ENCODE measurements at regions not wholly inside any gene's neighbourhood (a gene's known extent, or its start where the extent isn't known, plus 50 kb on each side); places are given as distances from the start of the nearest gene placed in this dataset.

DNA sequence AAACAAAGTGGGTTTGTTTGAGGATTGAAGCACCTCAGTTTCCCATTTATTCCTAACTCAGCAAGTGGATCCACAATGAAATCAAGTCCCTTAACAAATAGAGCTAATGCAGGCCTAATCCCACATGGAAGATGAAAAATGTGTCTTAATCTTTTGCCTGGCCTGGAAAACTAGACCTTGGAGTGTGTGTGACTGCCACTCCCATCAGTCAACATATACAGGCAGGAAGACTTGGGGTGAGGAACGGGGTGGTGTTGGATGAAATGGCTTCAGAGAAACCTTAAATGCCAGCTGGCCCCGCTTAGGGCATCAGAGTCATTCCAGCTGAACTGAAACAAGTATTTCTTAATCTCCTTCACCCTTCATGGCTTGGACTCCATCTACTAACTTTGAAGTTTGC is 269.5 kb downstream of the MAF start:
- DNase-seq (ENCODE audit: low spot score in 2 of 2), result no peak
- no peak for TF ChIP-seq POLR2AphosphoS5 (IDR thresholded peaks at IDR 0.05)
- no peak for TF ChIP-seq EP300 (IDR thresholded peaks at IDR 0.05)
- TF ChIP-seq POLR2A (IDR thresholded peaks at IDR 0.05), result no peak
- TF ChIP-seq, protein P1, sequence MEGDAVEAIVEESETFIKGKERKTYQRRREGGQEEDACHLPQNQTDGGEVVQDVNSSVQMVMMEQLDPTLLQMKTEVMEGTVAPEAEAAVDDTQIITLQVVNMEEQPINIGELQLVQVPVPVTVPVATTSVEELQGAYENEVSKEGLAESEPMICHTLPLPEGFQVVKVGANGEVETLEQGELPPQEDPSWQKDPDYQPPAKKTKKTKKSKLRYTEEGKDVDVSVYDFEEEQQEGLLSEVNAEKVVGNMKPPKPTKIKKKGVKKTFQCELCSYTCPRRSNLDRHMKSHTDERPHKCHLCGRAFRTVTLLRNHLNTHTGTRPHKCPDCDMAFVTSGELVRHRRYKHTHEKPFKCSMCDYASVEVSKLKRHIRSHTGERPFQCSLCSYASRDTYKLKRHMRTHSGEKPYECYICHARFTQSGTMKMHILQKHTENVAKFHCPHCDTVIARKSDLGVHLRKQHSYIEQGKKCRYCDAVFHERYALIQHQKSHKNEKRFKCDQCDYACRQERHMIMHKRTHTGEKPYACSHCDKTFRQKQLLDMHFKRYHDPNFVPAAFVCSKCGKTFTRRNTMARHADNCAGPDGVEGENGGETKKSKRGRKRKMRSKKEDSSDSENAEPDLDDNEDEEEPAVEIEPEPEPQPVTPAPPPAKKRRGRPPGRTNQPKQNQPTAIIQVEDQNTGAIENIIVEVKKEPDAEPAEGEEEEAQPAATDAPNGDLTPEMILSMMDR (IDR thresholded peaks at IDR 0.05), result no peak
- Histone ChIP-seq H3K36me3 (no peaks in the 10 kb centered on the region), H3K27ac (no peak overlapping the region), H3K4me3 (no peak overlapping the region), H3K9me3 (no peaks in the 10 kb centered on the region), H3K4me1 (peaks cover 11% of the 10 kb centered on the region), H3K27me3 (no peaks in the 10 kb centered on the region)
- WGBS, result 63% methylated on average over 2 of the region's 2 CpGs

DNA sequence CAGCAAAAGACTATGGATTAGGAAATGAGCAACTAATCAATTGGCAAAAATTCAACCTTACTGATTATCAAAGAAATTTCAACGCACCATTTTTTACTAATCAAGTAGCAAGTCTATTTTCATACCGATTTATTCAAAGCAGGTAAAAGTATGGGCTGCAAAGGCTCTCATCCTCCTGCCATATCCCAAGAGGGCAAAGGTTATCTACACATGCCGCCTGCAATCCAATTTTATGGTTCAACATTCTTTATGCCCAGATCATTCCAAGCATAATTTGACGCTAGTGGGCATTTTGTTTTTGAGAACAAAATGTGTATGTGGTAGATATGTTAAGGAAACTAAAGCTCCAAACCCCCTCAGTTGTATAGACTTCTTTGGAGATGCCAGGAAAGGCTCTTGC is 270.6 kb downstream of the MAF start:
- Histone ChIP-seq H3K27me3 (no peaks in the 10 kb centered on the region), H3K9me3 (no peaks in the 10 kb centered on the region), H3K4me3 (no peak overlapping the region), H3K36me3 (no peaks in the 10 kb centered on the region), H3K4me1 (peaks cover 11% of the 10 kb centered on the region), H3K27ac (no peak overlapping the region)
- TF ChIP-seq POLR2A (IDR thresholded peaks at IDR 0.05), result no peak
- TF ChIP-seq, protein P1 (IDR thresholded peaks at IDR 0.05), result no peak
- no peak for TF ChIP-seq POLR2AphosphoS5 (IDR thresholded peaks at IDR 0.05)
- TF ChIP-seq EP300 (IDR thresholded peaks at IDR 0.05), result no peak
- DNase-seq (ENCODE audit: low spot score in 2 of 2), result no peak
- 89% methylated on average over 4 of the region's 4 CpGs for WGBS

DNA sequence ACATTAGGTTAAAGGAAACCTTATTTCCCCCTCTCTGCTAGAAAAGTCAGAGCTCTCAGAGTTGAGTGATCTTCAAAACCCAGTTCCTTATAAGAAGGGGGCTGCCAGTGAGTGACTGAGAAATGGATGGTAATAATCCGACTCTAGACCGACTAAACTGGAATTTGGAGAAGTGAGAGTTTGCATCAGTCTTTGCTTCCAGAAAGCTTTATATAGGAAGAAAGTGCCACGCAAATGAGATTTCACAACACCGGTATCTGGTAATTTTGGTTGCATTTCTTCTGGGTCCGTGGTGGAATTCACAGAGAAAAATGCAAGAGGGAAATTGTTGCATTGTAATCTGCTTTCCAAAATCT is 271.4 kb downstream of the MAF start:
- Histone ChIP-seq H3K4me3 (no peak overlapping the region), H3K27ac (no peak overlapping the region), H3K27me3 (no peaks in the 10 kb centered on the region), H3K9me3 (no peaks in the 10 kb centered on the region), H3K4me1 (peaks cover 11% of the 10 kb centered on the region), H3K36me3 (no peaks in the 10 kb centered on the region)
- 87% methylated on average over 5 of the region's 5 CpGs for WGBS
- DNase-seq (ENCODE audit: low spot score in 2 of 2), result no peak
- TF ChIP-seq POLR2A (IDR thresholded peaks at IDR 0.05) (no peak), EP300 (IDR thresholded peaks at IDR 0.05) (no peak), POLR2AphosphoS5 (IDR thresholded peaks at IDR 0.05) (no peak)
- TF ChIP-seq, protein P1 (IDR thresholded peaks at IDR 0.05), result no peak

DNA sequence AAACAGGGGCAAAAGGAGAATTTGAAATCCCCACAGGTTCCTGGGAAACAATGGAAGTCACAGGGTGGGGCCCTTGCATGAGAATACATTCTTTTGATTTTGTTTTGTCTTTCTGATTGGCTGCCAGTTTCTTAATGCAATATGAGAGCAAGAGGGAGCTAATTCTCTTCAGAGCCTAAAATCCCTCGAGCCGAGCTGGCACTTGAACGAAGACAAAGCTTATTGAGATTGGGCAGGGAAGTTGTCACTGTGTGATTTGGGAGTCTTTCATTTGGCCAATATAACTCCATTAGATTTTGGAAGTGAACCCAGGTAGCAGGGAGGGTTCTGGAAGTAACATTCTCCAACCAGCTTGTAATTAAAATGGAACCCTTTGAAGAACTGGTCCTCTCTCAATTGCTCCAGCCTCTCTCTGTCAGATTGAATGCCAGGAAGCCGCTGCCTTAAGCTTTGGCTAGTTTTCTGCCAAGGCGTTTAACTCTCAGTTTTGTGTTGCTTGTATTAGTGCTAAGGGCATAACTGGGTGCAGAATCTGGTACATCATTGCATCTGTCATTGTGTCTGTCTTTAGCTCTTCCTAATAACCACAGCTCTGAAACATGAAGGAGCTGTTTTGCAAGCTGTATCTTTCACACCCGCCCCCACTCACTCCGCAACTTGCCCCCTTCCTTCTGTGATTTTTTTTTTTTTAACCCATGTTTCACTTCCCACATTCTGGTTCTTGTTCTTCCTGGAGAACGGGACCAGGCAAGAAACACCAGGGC is 272.0 kb downstream of the MAF start:
- TF ChIP-seq EP300 (IDR thresholded peaks at IDR 0.05) (no peak), POLR2AphosphoS5 (IDR thresholded peaks at IDR 0.05) (no peak), POLR2A (IDR thresholded peaks at IDR 0.05) (no peak)
- TF ChIP-seq, protein P1 (IDR thresholded peaks at IDR 0.05), result no peak
- WGBS, result 22% methylated on average over 8 of the region's 8 CpGs
- no peaks in the 10 kb centered on the region for H3K9me3 ChIP-seq
- no peak overlapping the region for H3K4me3 ChIP-seq
- H3K27me3 ChIP-seq, result no peaks in the 10 kb centered on the region
- DNase-seq (ENCODE audit: low spot score in 2 of 2), result no peak
- H3K36me3 ChIP-seq, result no peaks in the 10 kb centered on the region
- H3K4me1 ChIP-seq, result peaks cover 11% of the 10 kb centered on the region
- no peak overlapping the region for H3K27ac ChIP-seq

DNA sequence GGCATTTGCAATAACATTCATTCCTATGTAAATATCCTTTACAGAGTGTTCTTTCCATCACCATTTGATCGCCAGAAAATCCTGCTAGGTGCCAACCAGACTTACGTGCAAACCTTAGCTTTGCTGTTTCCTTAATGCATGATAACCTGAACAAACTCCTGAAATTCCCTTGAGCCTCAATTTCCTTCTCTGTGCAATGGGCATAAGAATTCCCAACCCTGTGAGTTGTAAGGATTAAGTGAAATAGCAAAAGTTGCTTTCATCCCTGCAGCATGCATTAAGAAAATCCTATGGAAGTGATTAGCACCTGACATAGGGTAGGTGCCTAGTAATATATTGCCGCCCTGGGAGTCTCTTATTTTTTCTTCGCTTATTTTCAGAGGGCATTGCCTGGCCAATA is 272.7 kb downstream of the MAF start:
- Histone ChIP-seq H3K36me3 (no peaks in the 10 kb centered on the region), H3K9me3 (no peaks in the 10 kb centered on the region), H3K4me1 (peaks cover 11% of the 10 kb centered on the region), H3K4me3 (no peak overlapping the region), H3K27ac (no peak overlapping the region), H3K27me3 (no peaks in the 10 kb centered on the region)
- no peak for TF ChIP-seq EP300 (IDR thresholded peaks at IDR 0.05)
- TF ChIP-seq, protein P1 (IDR thresholded peaks at IDR 0.05), result no peak
- no peak for TF ChIP-seq POLR2A (IDR thresholded peaks at IDR 0.05)
- no peak for TF ChIP-seq POLR2AphosphoS5 (IDR thresholded peaks at IDR 0.05)
- WGBS, result 77% methylated on average over 4 of the region's 4 CpGs
- no peak for DNase-seq (ENCODE audit: low spot score in 2 of 2)
